ENCODE measurements at regions not wholly inside any gene's neighbourhood (a gene's known extent, or its start where the extent isn't known, plus 50 kb on each side); places are given as distances from the start of the nearest gene placed in this dataset.

GRCh38 chr2:201971531-201972228, 62.0 kb upstream of the FZD7 start:
- H3K9ac ChIP-seq (ENCODE audit: control insufficient read depth, extremely low read depth, insufficient read depth, low read length): no peak overlapping the region
- no peak overlapping the region for H3K4me2 ChIP-seq (ENCODE audit: control insufficient read depth, extremely low read depth, insufficient read depth, low read depth, low read length)
- no peaks in the 10 kb centered on the region for H3K4me1 ChIP-seq (ENCODE audit: control insufficient read depth, extremely low read depth, insufficient read depth, low read length)
- no peaks in the 10 kb centered on the region for H3K36me3 ChIP-seq (ENCODE audit: control insufficient read depth in 2 of 2, extremely low read depth in 1 of 2, insufficient read depth in 2 of 2, low read length in 2 of 2)
- no peaks in the 10 kb centered on the region for H4K20me1 ChIP-seq (ENCODE audit: control insufficient read depth, extremely low read depth, insufficient read depth, low read length)
- no peaks in the 10 kb centered on the region for H3K9me1 ChIP-seq (ENCODE audit: control insufficient read depth, extremely low read depth, insufficient read depth, low read length)
- H3K79me2 ChIP-seq (ENCODE audit: control insufficient read depth, insufficient read depth, low read length): no peaks in the 10 kb centered on the region
- H3K27me3 ChIP-seq (ENCODE audit: control insufficient read depth, extremely low read depth, insufficient read depth, low read length): no peaks in the 10 kb centered on the region
- no peak overlapping the region for H3K4me3 ChIP-seq (ENCODE audit: control insufficient read depth in 2 of 3, extremely low read depth in 1 of 3, insufficient read depth in 2 of 3, low read depth in 1 of 3, low read length in 3 of 3)
- TF ChIP-seq EZH2 (IDR thresholded peaks at IDR 0.05; ENCODE audit: low read length) (no peak), CTCF (optimal IDR thresholded peaks at IDR 0.05 in 1 of 3, IDR thresholded peaks at IDR 0.05 in 1 of 3, conservative IDR thresholded peaks at IDR 0.05 in 1 of 3; ENCODE audit: extremely low read depth in 1 of 3, insufficient read depth in 2 of 3, low read length in 3 of 3) (no peak)
- dilution Hi-C loops (cut with MboI; ENCODE audit: extremely low pct_ligation_motif_present, low sequenced_read_pairs): no loop called here
- H2AFZ ChIP-seq (ENCODE audit: control insufficient read depth, low read length): no peak overlapping the region
- DNase-seq (ENCODE audit: low read depth, low spot score): no peak
- no peak for FAIRE-seq
- no peak overlapping the region for H3K27ac ChIP-seq (ENCODE audit: control insufficient read depth, insufficient read depth, low read length)
- no peaks in the 10 kb centered on the region for H3K9me3 ChIP-seq (ENCODE audit: control insufficient read depth, low read depth, low read length)

DNA sequence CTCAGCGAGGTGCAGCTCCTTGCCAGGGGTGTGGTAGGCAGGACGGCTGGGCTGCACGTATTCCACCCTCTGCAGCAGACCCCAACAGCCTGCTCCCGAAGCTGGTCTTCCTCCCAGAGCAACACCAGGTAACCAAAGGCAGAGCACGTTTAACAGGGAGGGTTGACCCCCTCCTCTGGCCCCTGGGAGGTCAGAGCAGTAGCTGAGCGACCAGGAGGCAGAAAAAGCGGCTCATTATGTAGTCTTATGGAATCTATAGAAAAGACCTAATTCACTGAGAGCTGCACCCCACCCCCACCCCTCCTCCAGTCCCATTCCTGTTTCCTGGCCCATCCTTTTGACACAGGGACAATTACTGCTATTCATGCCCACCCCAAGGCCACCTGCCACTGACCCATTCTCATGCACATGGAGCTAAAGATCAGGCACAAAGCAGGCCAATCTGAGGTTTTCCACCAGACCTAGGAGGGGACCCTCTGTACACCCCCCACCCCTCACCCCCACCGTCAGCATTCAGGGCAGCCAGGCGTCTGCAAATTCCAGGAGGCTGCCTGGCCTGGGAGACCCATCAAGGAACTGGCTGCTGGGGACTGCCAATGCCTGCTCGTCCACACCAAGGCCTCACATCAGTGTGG, 60.9 kb upstream of the FZD7 start:
- Histone ChIP-seq H3K27ac (ENCODE audit: control insufficient read depth, insufficient read depth, low read length) (no peak overlapping the region), H3K36me3 (ENCODE audit: control insufficient read depth in 2 of 2, extremely low read depth in 1 of 2, insufficient read depth in 2 of 2, low read length in 2 of 2) (no peaks in the 10 kb centered on the region), H3K9me1 (ENCODE audit: control insufficient read depth, extremely low read depth, insufficient read depth, low read length) (no peaks in the 10 kb centered on the region), H3K79me2 (ENCODE audit: control insufficient read depth, insufficient read depth, low read length) (no peaks in the 10 kb centered on the region), H3K9ac (ENCODE audit: control insufficient read depth, extremely low read depth, insufficient read depth, low read length) (no peak overlapping the region), H3K4me2 (ENCODE audit: control insufficient read depth, extremely low read depth, insufficient read depth, low read depth, low read length) (no peak overlapping the region), H3K4me3 (ENCODE audit: control insufficient read depth in 2 of 3, extremely low read depth in 1 of 3, insufficient read depth in 2 of 3, low read depth in 1 of 3, low read length in 3 of 3) (no peak overlapping the region), H3K4me1 (ENCODE audit: control insufficient read depth, extremely low read depth, insufficient read depth, low read length) (peaks cover 8% of the 10 kb centered on the region), H2AFZ (ENCODE audit: control insufficient read depth, low read length) (no peak overlapping the region), H3K9me3 (ENCODE audit: control insufficient read depth, low read depth, low read length) (no peaks in the 10 kb centered on the region), H3K27me3 (ENCODE audit: control insufficient read depth, extremely low read depth, insufficient read depth, low read length) (no peaks in the 10 kb centered on the region), H4K20me1 (ENCODE audit: control insufficient read depth, extremely low read depth, insufficient read depth, low read length) (no peaks in the 10 kb centered on the region)
- FAIRE-seq (no peak), DNase-seq (ENCODE audit: low read depth, low spot score) (no peak)
- TF ChIP-seq CTCF (optimal IDR thresholded peaks at IDR 0.05 in 1 of 3, IDR thresholded peaks at IDR 0.05 in 1 of 3, conservative IDR thresholded peaks at IDR 0.05 in 1 of 3; ENCODE audit: extremely low read depth in 1 of 3, insufficient read depth in 2 of 3, low read length in 3 of 3): no peak
- dilution Hi-C loops (cut with MboI; ENCODE audit: extremely low pct_ligation_motif_present, low sequenced_read_pairs): no loop called here
